Liver (tissue), 8 donors: ENCODE measurements at regions not wholly inside any gene's neighbourhood (a gene's known extent, or its start where the extent isn't known, plus 50 kb on each side); places are given as distances from the start of the nearest gene placed in this dataset.

Experiments used
- DNase-seq: peaks from one replicate; pipeline ENCODE4 v3.0.0-alpha.2; 2017; ENCODE audit warnings: low spot score
- H3K27ac ChIP-seq, 2 donors: one replicate each; pipeline ENCODE4 v1.7.0; 2013; ENCODE audit warnings: inconsistent platforms in 2 of 2, low read length in 2 of 2, control low read depth in 1 of 2, low read depth in 1 of 2, mild to moderate bottlenecking in 1 of 2
- H3K27me3 ChIP-seq, 4 donors: one replicate each; pipeline versions ENCODE4 v1.6.1 to v1.7.0; 2013; ENCODE audit warnings: low read length in 3 of 4, inconsistent platforms in 1 of 4, mild to moderate bottlenecking in 1 of 4, moderate library complexity in 1 of 4; ENCODE audit not compliant: control insufficient read depth in 4 of 4, insufficient read depth in 4 of 4
- H3K36me3 ChIP-seq, 4 donors: one replicate each; pipeline versions ENCODE4 v1.6.1 to v1.7.0; 2013; ENCODE audit warnings: low read length in 3 of 4, mild to moderate bottlenecking in 3 of 4, low read depth in 1 of 4, moderate library complexity in 1 of 4; ENCODE audit not compliant: control insufficient read depth in 4 of 4, insufficient read depth in 3 of 4
- H3K4me1 ChIP-seq, 4 donors: one replicate each; pipeline versions ENCODE4 v1.6.1 to v1.7.0; 2013; ENCODE audit warnings: low read length in 3 of 4, mild to moderate bottlenecking in 3 of 4, moderate library complexity in 1 of 4; ENCODE audit not compliant: control insufficient read depth in 4 of 4, insufficient read depth in 4 of 4
- H3K4me3 ChIP-seq, 3 donors: one replicate each; pipeline versions ENCODE4 v1.6.1 to v1.7.0; 2013; ENCODE audit warnings: low read length in 3 of 3, control low read depth in 1 of 3, low read depth in 1 of 3, mild to moderate bottlenecking in 1 of 3
- H3K9ac ChIP-seq, 2 donors: one replicate each; pipeline ENCODE4 v1.7.0; 2013; ENCODE audit warnings: low read length in 2 of 2, mild to moderate bottlenecking in 2 of 2, moderate library complexity in 2 of 2, control low read depth in 1 of 2, low read depth in 1 of 2
- H3K9me3 ChIP-seq, 4 donors: one replicate each; pipeline versions ENCODE4 v1.6.1 to v1.7.0; 2013; ENCODE audit warnings: low read length in 3 of 4; ENCODE audit not compliant: control insufficient read depth in 4 of 4
- EGR1 ChIP-seq, 2 donors: IDR thresholded peaks; 2 replicates each; pipeline ENCODE4 v1.6.1; 2016 to 2018; ENCODE audit warnings: antibody characterized with exemption in 2 of 2, low read depth in 2 of 2
- FOXA2 ChIP-seq: IDR thresholded peaks from 2 replicates; pipeline ENCODE4 v1.6.1; 2016; ENCODE audit warnings: antibody characterized with exemption
- GABPA ChIP-seq, 2 donors: IDR thresholded peaks in 1 of 2; conservative IDR thresholded peaks in 1 of 2; 2 replicates each; pipeline ENCODE4 v1.6.1; 2016; ENCODE audit warnings: antibody characterized with exemption in 2 of 2, mild to moderate bottlenecking in 1 of 2, moderate library complexity in 1 of 2
- HNF4A ChIP-seq, 2 donors: conservative IDR thresholded peaks; 2 replicates each; pipeline ENCODE4 v1.6.1; 2016; ENCODE audit warnings: antibody characterized with exemption in 2 of 2, mild to moderate bottlenecking in 2 of 2
- HNF4G ChIP-seq: IDR thresholded peaks from 2 replicates; pipeline ENCODE4 v1.6.1; 2016; ENCODE audit warnings: antibody characterized with exemption
- JUND ChIP-seq, 2 donors: IDR thresholded peaks; 2 replicates each; pipeline ENCODE4 v1.6.1; 2016; ENCODE audit warnings: antibody characterized with exemption in 2 of 2
- NR2F2 ChIP-seq: IDR thresholded peaks from 2 replicates; pipeline ENCODE4 v1.6.1; 2016; ENCODE audit warnings: antibody characterized with exemption
- SP1 ChIP-seq: IDR thresholded peaks from 2 replicates; pipeline ENCODE4 v1.6.1; 2018; ENCODE audit warnings: antibody characterized with exemption, mild to moderate bottlenecking
- YY1 ChIP-seq: IDR thresholded peaks from 2 replicates; pipeline ENCODE4 v1.6.1; 2016; ENCODE audit warnings: antibody characterized with exemption, mild to moderate bottlenecking
- WGBS: extraction: QIAGEN DNeasy Blood & Tissue Kit; methylation state at CpG from one replicate; pipeline ENCODE4 v1.1.7; 2013; 5-methylcytosine and 5-hydroxymethylcytosine counted together
- TF ChIP-seq, protein P1 (sequence below): fragments of 150-350 bp; IDR thresholded peaks from 2 replicates; pipeline ENCODE4 v1.5.1; 2017; ENCODE audit warnings: improper control_type of control experiment, low read depth, low read length; ENCODE audit not compliant: missing input control
- TF ChIP-seq, protein P2 (sequence below): IDR thresholded peaks from 2 replicates; pipeline ENCODE4 v1.6.1; 2016; ENCODE audit warnings: antibody characterized with exemption
- TF ChIP-seq, protein P3 (sequence below): IDR thresholded peaks from 2 replicates; pipeline ENCODE4 v1.6.1; 2016; ENCODE audit warnings: antibody characterized with exemption, mild to moderate bottlenecking
- TF ChIP-seq, protein P4 (sequence below): IDR thresholded peaks from 2 replicates; pipeline ENCODE4 v1.6.1; 2016; ENCODE audit warnings: antibody characterized with exemption
- TF ChIP-seq, protein P5 (sequence below): IDR thresholded peaks from 2 replicates; pipeline ENCODE4 v1.6.1; 2016; ENCODE audit warnings: antibody characterized with exemption
- donor health status: healthy.
- donor health status: healthy.
- donor health status: healthy.
- donor health status: healthy.
- donor health status: healthy.

DNA sequence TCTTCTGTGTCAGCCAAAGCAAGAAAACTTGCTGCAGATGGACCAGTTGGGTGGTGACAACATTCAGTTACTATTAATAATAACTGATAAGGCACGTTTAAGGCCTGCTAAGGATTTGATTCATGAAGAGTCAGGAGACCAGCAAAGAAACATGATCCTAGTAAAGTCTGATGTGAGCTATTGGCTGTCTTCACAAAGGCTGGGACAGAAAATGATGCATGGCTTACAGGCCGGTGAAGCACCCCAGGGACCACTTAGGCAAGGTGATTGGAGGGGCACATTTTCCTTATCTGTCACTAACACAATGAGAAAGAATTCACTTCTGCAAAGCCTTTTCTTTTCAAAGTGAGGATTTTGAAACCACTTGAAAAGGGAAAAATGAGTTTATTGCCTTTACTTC lies 65.4 kb upstream of the TRPC3 start (continued):
- TF ChIP-seq, protein P1, sequence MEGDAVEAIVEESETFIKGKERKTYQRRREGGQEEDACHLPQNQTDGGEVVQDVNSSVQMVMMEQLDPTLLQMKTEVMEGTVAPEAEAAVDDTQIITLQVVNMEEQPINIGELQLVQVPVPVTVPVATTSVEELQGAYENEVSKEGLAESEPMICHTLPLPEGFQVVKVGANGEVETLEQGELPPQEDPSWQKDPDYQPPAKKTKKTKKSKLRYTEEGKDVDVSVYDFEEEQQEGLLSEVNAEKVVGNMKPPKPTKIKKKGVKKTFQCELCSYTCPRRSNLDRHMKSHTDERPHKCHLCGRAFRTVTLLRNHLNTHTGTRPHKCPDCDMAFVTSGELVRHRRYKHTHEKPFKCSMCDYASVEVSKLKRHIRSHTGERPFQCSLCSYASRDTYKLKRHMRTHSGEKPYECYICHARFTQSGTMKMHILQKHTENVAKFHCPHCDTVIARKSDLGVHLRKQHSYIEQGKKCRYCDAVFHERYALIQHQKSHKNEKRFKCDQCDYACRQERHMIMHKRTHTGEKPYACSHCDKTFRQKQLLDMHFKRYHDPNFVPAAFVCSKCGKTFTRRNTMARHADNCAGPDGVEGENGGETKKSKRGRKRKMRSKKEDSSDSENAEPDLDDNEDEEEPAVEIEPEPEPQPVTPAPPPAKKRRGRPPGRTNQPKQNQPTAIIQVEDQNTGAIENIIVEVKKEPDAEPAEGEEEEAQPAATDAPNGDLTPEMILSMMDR: no peak
- TF ChIP-seq HNF4A (conservative IDR thresholded peaks at IDR 0.05) (no peak), JUND (IDR thresholded peaks at IDR 0.05) (no peak), NR2F2 (no peak), SP1 (no peak)
- TF ChIP-seq, protein P2, sequence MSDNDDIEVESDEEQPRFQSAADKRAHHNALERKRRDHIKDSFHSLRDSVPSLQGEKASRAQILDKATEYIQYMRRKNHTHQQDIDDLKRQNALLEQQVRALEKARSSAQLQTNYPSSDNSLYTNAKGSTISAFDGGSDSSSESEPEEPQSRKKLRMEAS: no peak

DNA sequence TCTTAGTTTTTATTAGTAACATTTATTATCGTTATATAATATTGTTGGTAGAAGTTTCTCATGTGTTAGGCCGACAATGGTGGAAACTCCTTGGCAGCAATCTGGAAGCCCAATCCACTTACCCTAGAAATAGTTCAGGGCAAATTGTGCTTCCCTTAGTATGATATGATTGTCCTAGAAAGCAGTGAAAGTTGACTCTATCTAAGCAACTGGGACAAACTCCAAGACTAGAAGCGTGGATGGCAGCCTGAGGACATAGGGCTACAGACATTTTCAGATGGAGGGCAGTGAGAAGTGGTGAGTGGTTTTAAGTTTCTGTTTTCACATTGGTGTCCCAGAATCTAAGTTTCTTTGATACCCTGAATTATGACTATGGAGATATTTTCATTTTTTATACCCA lies 63.3 kb upstream of the TRPC3 start:
- H3K27ac ChIP-seq: no peak overlapping the region
- DNase-seq: no peak
- TF ChIP-seq HNF4A (conservative IDR thresholded peaks at IDR 0.05) (no peak), EGR1 (IDR thresholded peaks at IDR 0.05; ENCODE audit: low read depth in 2 of 2) (no peak), SP1 (no peak), GABPA (IDR thresholded peaks at IDR 0.05 in 1 of 2, conservative IDR thresholded peaks at IDR 0.05 in 1 of 2) (no peak), FOXA2 (no peak)
- TF ChIP-seq, protein P3, sequence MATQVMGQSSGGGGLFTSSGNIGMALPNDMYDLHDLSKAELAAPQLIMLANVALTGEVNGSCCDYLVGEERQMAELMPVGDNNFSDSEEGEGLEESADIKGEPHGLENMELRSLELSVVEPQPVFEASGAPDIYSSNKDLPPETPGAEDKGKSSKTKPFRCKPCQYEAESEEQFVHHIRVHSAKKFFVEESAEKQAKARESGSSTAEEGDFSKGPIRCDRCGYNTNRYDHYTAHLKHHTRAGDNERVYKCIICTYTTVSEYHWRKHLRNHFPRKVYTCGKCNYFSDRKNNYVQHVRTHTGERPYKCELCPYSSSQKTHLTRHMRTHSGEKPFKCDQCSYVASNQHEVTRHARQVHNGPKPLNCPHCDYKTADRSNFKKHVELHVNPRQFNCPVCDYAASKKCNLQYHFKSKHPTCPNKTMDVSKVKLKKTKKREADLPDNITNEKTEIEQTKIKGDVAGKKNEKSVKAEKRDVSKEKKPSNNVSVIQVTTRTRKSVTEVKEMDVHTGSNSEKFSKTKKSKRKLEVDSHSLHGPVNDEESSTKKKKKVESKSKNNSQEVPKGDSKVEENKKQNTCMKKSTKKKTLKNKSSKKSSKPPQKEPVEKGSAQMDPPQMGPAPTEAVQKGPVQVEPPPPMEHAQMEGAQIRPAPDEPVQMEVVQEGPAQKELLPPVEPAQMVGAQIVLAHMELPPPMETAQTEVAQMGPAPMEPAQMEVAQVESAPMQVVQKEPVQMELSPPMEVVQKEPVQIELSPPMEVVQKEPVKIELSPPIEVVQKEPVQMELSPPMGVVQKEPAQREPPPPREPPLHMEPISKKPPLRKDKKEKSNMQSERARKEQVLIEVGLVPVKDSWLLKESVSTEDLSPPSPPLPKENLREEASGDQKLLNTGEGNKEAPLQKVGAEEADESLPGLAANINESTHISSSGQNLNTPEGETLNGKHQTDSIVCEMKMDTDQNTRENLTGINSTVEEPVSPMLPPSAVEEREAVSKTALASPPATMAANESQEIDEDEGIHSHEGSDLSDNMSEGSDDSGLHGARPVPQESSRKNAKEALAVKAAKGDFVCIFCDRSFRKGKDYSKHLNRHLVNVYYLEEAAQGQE: no peak
- H3K27me3 ChIP-seq: peaks cover 0 to 4% (median 0%) of the 10 kb centered on the region in 4 donors
- H3K36me3 ChIP-seq: no peaks in the 10 kb centered on the region
- H3K9ac ChIP-seq: no peak overlapping the region
- H3K9me3 ChIP-seq: peaks cover 0 to 3% (median 0%) of the 10 kb centered on the region in 4 donors
- 84% methylated on average over 3 of the region's 3 CpGs for WGBS
- H3K4me1 ChIP-seq: no peaks in the 10 kb centered on the region
- H3K4me3 ChIP-seq: no peak overlapping the region

DNA sequence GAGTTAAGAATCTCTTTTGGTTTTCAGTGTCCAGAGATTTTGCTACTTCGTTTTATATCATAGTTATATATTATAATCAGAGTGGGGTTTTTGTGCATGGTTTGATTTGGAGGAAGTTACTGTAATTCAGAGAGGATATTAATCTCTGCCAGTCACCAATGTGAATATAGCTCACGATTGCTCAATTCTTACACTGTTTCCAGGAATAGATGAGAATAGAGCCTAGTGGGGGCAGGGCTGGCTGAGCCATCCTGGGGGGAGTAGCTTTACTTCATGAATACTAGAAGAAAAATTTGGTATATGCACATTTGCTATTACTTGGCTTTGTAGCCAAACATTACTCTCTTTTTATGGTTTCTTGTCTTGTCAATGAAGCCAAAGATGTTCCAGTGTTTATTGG lies 60.9 kb upstream of the TRPC3 start:
- Histone ChIP-seq H3K9me3 (no peaks in the 10 kb centered on the region), H3K4me1 (no peaks in the 10 kb centered on the region), H3K27me3 (peaks cover 0 to 3% (median 0%) of the 10 kb centered on the region in 4 donors), H3K27ac (no peak overlapping the region), H3K9ac (no peak overlapping the region), H3K36me3 (no peaks in the 10 kb centered on the region), H3K4me3 (no peak overlapping the region)
- WGBS: 51% methylated on average over 2 of the region's 2 CpGs
- DNase-seq: no peak
- TF ChIP-seq HNF4A (conservative IDR thresholded peaks at IDR 0.05) (no peak), YY1 (no peak), HNF4G (no peak)
- TF ChIP-seq, protein P4, sequence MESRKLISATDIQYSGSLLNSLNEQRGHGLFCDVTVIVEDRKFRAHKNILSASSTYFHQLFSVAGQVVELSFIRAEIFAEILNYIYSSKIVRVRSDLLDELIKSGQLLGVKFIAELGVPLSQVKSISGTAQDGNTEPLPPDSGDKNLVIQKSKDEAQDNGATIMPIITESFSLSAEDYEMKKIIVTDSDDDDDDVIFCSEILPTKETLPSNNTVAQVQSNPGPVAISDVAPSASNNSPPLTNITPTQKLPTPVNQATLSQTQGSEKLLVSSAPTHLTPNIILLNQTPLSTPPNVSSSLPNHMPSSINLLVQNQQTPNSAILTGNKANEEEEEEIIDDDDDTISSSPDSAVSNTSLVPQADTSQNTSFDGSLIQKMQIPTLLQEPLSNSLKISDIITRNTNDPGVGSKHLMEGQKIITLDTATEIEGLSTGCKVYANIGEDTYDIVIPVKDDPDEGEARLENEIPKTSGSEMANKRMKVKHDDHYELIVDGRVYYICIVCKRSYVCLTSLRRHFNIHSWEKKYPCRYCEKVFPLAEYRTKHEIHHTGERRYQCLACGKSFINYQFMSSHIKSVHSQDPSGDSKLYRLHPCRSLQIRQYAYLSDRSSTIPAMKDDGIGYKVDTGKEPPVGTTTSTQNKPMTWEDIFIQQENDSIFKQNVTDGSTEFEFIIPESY: no peak
- TF ChIP-seq, protein P1: no peak
- TF ChIP-seq, protein P2: no peak
- TF ChIP-seq, protein P5, sequence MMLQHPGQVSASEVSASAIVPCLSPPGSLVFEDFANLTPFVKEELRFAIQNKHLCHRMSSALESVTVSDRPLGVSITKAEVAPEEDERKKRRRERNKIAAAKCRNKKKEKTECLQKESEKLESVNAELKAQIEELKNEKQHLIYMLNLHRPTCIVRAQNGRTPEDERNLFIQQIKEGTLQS: no peak
